Natural killer cell treated with Interleukin-12 subunit alpha and Interleukin-12 subunit beta and Interleukin-15 and Interleukin-18, amount 100 ng/mL, for 72 hours (primary cell): ENCODE measurements at regions not wholly inside any gene's neighbourhood (a gene's known extent, or its start where the extent isn't known, plus 50 kb on each side); places are given as distances from the start of the nearest gene placed in this dataset.

Experiments used
- ATAC-seq, 2 donors: fragments of 150-1000 bp; cut with Tn5 transposase in 1 of 2; sonication (Bioruptor Pico), chemical (Tn5 transposase) in 1 of 2; 2 replicates each; pipeline ENCODE4 v1.10.0; 2021
- DNase-seq: peaks from one replicate; pipeline ENCODE4 v3.0.0; 2022; ENCODE audit warnings: low spot score
- H3K27ac Mint-ChIP-seq, 2 donors: 1 replicate in 1 of 2; 2 replicates in 1 of 2; pipeline ENCODE4 v1.8.0; 2022; ENCODE audit warnings: mixed read lengths in 2 of 2, mild to moderate bottlenecking in 1 of 2, moderate library complexity in 1 of 2
- H3K27me3 Mint-ChIP-seq, 2 donors: 1 replicate in 1 of 2; 2 replicates in 1 of 2; pipeline ENCODE4 v1.8.0; 2022; ENCODE audit warnings: mixed read lengths in 2 of 2
- H3K36me3 Mint-ChIP-seq: one replicate; pipeline ENCODE4 v1.8.0; 2022; ENCODE audit warnings: mixed read lengths
- H3K4me1 Mint-ChIP-seq, 2 donors: 1 replicate in 1 of 2; 2 replicates in 1 of 2; pipeline ENCODE4 v1.8.0; 2022; ENCODE audit warnings: low read depth in 2 of 2, mixed read lengths in 2 of 2, mild to moderate bottlenecking in 1 of 2
- H3K4me3 Mint-ChIP-seq: one replicate; pipeline ENCODE4 v1.8.0; 2022; ENCODE audit warnings: mixed read lengths
- H3K9me3 Mint-ChIP-seq: 2 replicates; pipeline ENCODE4 v1.8.0; 2022; ENCODE audit warnings: mixed read lengths

- no peak overlapping the region for H3K27ac Mint-ChIP-seq
- no peak overlapping the region for H3K4me3 Mint-ChIP-seq
- peak; percentile 67 to 69 for ATAC-seq
- peaks cover 9 to 25% of the 10 kb centered on the region in 2 donors for H3K4me1 Mint-ChIP-seq
- no peaks in the 10 kb centered on the region for H3K27me3 Mint-ChIP-seq
- DNase-seq = no peak
- no peaks in the 10 kb centered on the region for H3K9me3 Mint-ChIP-seq
- H3K36me3 Mint-ChIP-seq = no peaks in the 10 kb centered on the region
Measured at GRCh38 chr15:31228980-31229826, 97.4 kb upstream of the KLF13 start.

GRCh38 chr15:31230630-31231485 lies 95.8 kb upstream of the KLF13 start:
- H3K4me1 Mint-ChIP-seq = peaks cover 9 to 22% of the 10 kb centered on the region in 2 donors
- H3K27ac Mint-ChIP-seq = no peak overlapping the region
- H3K4me3 Mint-ChIP-seq = no peak overlapping the region

GRCh38 chr15:31234815-31235214 lies 91.8 kb upstream of the KLF13 start:
- H3K36me3 Mint-ChIP-seq = no peaks in the 10 kb centered on the region
- no peaks in the 10 kb centered on the region for H3K27me3 Mint-ChIP-seq
- DNase-seq = no peak
- no peak overlapping the region for H3K27ac Mint-ChIP-seq
- H3K4me1 Mint-ChIP-seq = peaks cover 4 to 19% of the 10 kb centered on the region in 2 donors
- H3K4me3 Mint-ChIP-seq = no peak overlapping the region
- ATAC-seq = no peak
- no peaks in the 10 kb centered on the region for H3K9me3 Mint-ChIP-seq

More at GRCh38 chr15:31230630-31231485, 95.8 kb upstream of the KLF13 start:
- Mint-ChIP-seq H3K9me3 (no peaks in the 10 kb centered on the region), H3K27me3 (no peaks in the 10 kb centered on the region), H3K36me3 (no peaks in the 10 kb centered on the region)
- no peak for DNase-seq
- ATAC-seq = peak; percentile 13 to 40

GRCh38 chr15:31235311-31236183 lies 91.1 kb upstream of the KLF13 start:
- peaks cover 4 to 19% of the 10 kb centered on the region in 2 donors for H3K4me1 Mint-ChIP-seq
- no peaks in the 10 kb centered on the region for H3K9me3 Mint-ChIP-seq
- H3K4me3 Mint-ChIP-seq = no peak overlapping the region
- no peaks in the 10 kb centered on the region for H3K27me3 Mint-ChIP-seq
- ATAC-seq (no peak), DNase-seq (no peak)
- no peak overlapping the region for H3K27ac Mint-ChIP-seq
- H3K36me3 Mint-ChIP-seq = no peaks in the 10 kb centered on the region

GRCh38 chr15:31236184-31237042 lies 90.2 kb upstream of the KLF13 start:
- Mint-ChIP-seq H3K27me3 (no peaks in the 10 kb centered on the region), H3K36me3 (no peaks in the 10 kb centered on the region), H3K4me1 (peaks cover 7 to 15% of the 10 kb centered on the region in 2 donors), H3K4me3 (no peak overlapping the region), H3K27ac (no peak overlapping the region), H3K9me3 (no peaks in the 10 kb centered on the region)
- DNase-seq (no peak), ATAC-seq (no peak)

DNA sequence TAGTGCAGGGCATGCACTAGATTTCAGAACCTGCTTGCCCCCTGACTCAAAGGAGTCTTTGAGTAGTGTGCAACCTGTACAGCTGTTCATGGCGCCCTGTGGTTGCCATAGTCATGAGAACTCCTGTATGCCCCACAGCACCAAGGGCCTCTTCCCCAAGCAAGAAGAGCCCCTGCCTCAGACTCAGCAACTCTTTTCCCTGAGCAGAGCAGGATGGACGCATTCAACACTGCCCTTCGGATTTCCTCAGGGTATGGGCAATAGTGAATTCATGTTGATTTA lies 89.7 kb upstream of the KLF13 start:
- no peak for ATAC-seq
- no peaks in the 10 kb centered on the region for H3K27me3 Mint-ChIP-seq
- peaks cover 13 to 17% of the 10 kb centered on the region in 2 donors for H3K4me1 Mint-ChIP-seq
- DNase-seq = no peak
- H3K36me3 Mint-ChIP-seq = no peaks in the 10 kb centered on the region
- no peaks in the 10 kb centered on the region for H3K9me3 Mint-ChIP-seq
- no peak overlapping the region for H3K27ac Mint-ChIP-seq
- H3K4me3 Mint-ChIP-seq = no peak overlapping the region

- ATAC-seq (no peak), DNase-seq (no peak)
- Mint-ChIP-seq H3K27ac (no peak overlapping the region), H3K4me3 (no peak overlapping the region), H3K9me3 (no peaks in the 10 kb centered on the region), H3K4me1 (peaks cover 11 to 12% of the 10 kb centered on the region in 2 donors), H3K27me3 (no peaks in the 10 kb centered on the region), H3K36me3 (no peaks in the 10 kb centered on the region)
Measured at GRCh38 chr15:31238906-31239305, 87.7 kb upstream of the KLF13 start.

- Mint-ChIP-seq H3K9me3 (no peaks in the 10 kb centered on the region), H3K36me3 (no peaks in the 10 kb centered on the region), H3K27ac (no peak overlapping the region), H3K27me3 (no peaks in the 10 kb centered on the region), H3K4me3 (no peak overlapping the region), H3K4me1 (peaks cover 11 to 12% of the 10 kb centered on the region in 2 donors)
- no peak for ATAC-seq
- DNase-seq = no peak
Measured at GRCh38 chr15:31239409-31239808, 87.2 kb upstream of the KLF13 start.

- Mint-ChIP-seq H3K27ac (peak overlapping the region in 1 of 2 donors; percentile 81), H3K4me3 (peak overlapping the region; percentile 6), H3K9me3 (no peaks in the 10 kb centered on the region), H3K4me1 (peaks cover 15 to 19% of the 10 kb centered on the region in 2 donors), H3K27me3 (no peaks in the 10 kb centered on the region), H3K36me3 (no peaks in the 10 kb centered on the region)
- DNase-seq (no peak), ATAC-seq (peak in 1 of 2 donors; percentile 81)
Measured at GRCh38 chr15:31241888-31242522, 84.6 kb upstream of the KLF13 start.

GRCh38 chr15:31243895-31244294 lies 82.7 kb upstream of the KLF13 start:
- Mint-ChIP-seq H3K9me3 (no peaks in the 10 kb centered on the region), H3K4me3 (no peak overlapping the region), H3K27me3 (peaks cover 0 to 2% of the 10 kb centered on the region in 2 donors), H3K36me3 (no peaks in the 10 kb centered on the region), H3K27ac (no peak overlapping the region), H3K4me1 (peaks cover 19 to 20% of the 10 kb centered on the region in 2 donors)
- DNase-seq (no peak), ATAC-seq (no peak)

- ATAC-seq = no peak
- H3K4me1 Mint-ChIP-seq = peaks cover 19 to 20% of the 10 kb centered on the region in 2 donors
Measured at GRCh38 chr15:31245135-31245689, 81.4 kb upstream of the KLF13 start.

GRCh38 chr15:31245756-31246155 lies 80.9 kb upstream of the KLF13 start:
- no peak for DNase-seq
- no peaks in the 10 kb centered on the region for H3K9me3 Mint-ChIP-seq
- no peak for ATAC-seq
- H3K4me1 Mint-ChIP-seq = peaks cover 19 to 20% of the 10 kb centered on the region in 2 donors
- H3K4me3 Mint-ChIP-seq = no peak overlapping the region
- no peaks in the 10 kb centered on the region for H3K36me3 Mint-ChIP-seq
- H3K27me3 Mint-ChIP-seq = peaks cover 0 to 2% of the 10 kb centered on the region in 2 donors
- H3K27ac Mint-ChIP-seq = no peak overlapping the region

More at GRCh38 chr15:31245135-31245689, 81.4 kb upstream of the KLF13 start:
- Mint-ChIP-seq H3K36me3 (no peaks in the 10 kb centered on the region), H3K27me3 (peaks cover 0 to 2% of the 10 kb centered on the region in 2 donors), H3K9me3 (no peaks in the 10 kb centered on the region), H3K27ac (peak overlapping the region in 1 of 2 donors; percentile 72), H3K4me3 (no peak overlapping the region)
- no peak for DNase-seq
